HCT116 (cell line): ENCODE measurements at regions not wholly inside any gene's neighbourhood (a gene's known extent, or its start where the extent isn't known, plus 50 kb on each side); places are given as distances from the start of the nearest gene placed in this dataset.

ENCODE experiments used
- ATAC-seq: fragments of 200-7000 bp; cut with Tn5 transposase; 2 replicates; pipeline ENCODE4 v1.9.1; 2020; ENCODE audit warnings: mild to moderate bottlenecking, moderate library complexity
- BruUV-seq: library from RNA; stranded (reverse); fragments of 400-500 nt; replicated peaks from 2 replicates; lab custom pipeline; 2021; lab: Mats Ljungman, UMichigan
- CTCF ChIA-PET: fragments of 300-600 bp; sonication (Branson Sonifier 250); formaldehyde crosslinking; loops from one replicate; lab custom pipeline; 2021; ENCODE audit warnings: antibody characterized with exemption; lab: Charles Lee
- POLR2A ChIA-PET: fragments of 300-600, 350-600 bp; sonication (Branson Sonifier 250); formaldehyde crosslinking; loops from one replicate; lab custom pipeline; 2021; ENCODE audit warnings: antibody characterized with exemption; lab: Charles Lee
- RAD21 ChIA-PET, 2 experiments: fragments of 300-600 bp; sonication (Branson Sonifier 250); formaldehyde crosslinking; loops; one replicate each; lab custom pipeline; 2023; ENCODE audit warnings: low total read pairs in 2 of 2; ENCODE audit not compliant: uncharacterized antibody in 2 of 2, unreplicated experiment in 2 of 2, low non-redundant PET in 1 of 2; lab: Charles Lee
- DNase-seq: peaks from one replicate; pipeline ENCODE4 v3.0.0-alpha.2; 2010; ENCODE audit warnings: low read depth, low spot score
- H2AFZ ChIP-seq: fragments of 200-600 bp; shearing (Covaris generic), sonication (generic); 2 replicates; pipeline ENCODE4 v1.6.1; 2017; ENCODE audit warnings: low read depth, mixed run types, mixed read lengths, antibody characterized with exemption, low read length; ENCODE audit not compliant: poor library complexity, severe bottlenecking
- H3K27ac ChIP-seq: 2 replicates; pipeline ENCODE4 v1.5.1; 2012; ENCODE audit warnings: low read depth, low read length
- H3K27me3 ChIP-seq: fragments of 200-600 bp; sonication (generic); 2 replicates; pipeline ENCODE4 v1.6.1; 2016; ENCODE audit warnings: mixed run types, low read length, mixed read lengths; ENCODE audit not compliant: insufficient read depth
- H3K36me3 ChIP-seq, 2 experiments: fragments of 200-500 bp in 1 of 2; fragments of 200-600 bp in 1 of 2; sonication (Bioruptor generic) in 1 of 2; sonication (generic) in 1 of 2; 2 replicates each; pipeline versions ENCODE4 v1.5.1 to v1.6.1; 2014 to 2016; ENCODE audit warnings: low read length in 2 of 2, inconsistent platforms in 1 of 2, mixed read lengths in 1 of 2, mixed run types in 1 of 2; ENCODE audit not compliant: insufficient read depth in 2 of 2, control insufficient read depth in 1 of 2
- H3K4me1 ChIP-seq, 2 experiments: fragments of 200-600 bp in 1 of 2; sonication (generic) in 1 of 2; 2 replicates each; pipeline versions ENCODE4 v1.5.1 to v1.6.1; 2012 to 2017; ENCODE audit warnings: low read length in 2 of 2, inconsistent platforms in 1 of 2, mild to moderate bottlenecking in 1 of 2, mixed read lengths in 1 of 2, mixed run types in 1 of 2, moderate library complexity in 1 of 2; ENCODE audit not compliant: insufficient read depth in 2 of 2, control insufficient read depth in 1 of 2
- H3K4me2 ChIP-seq: fragments of 200-600 bp; sonication (generic); 2 replicates; pipeline ENCODE4 v1.6.1; 2017; ENCODE audit warnings: mixed run types, low read length, mixed read lengths
- H3K4me3 ChIP-seq, 2 experiments: fragments of 200-600 bp in 1 of 2; sonication (generic) in 1 of 2; replicated peaks in 1 of 2; 2 replicates each; pipeline ENCODE4 v1.5.1; 2011 to 2016; ENCODE audit warnings: low read length in 2 of 2, control low read depth in 1 of 2, low read depth in 1 of 2, mild to moderate bottlenecking in 1 of 2, mixed read lengths in 1 of 2, mixed run types in 1 of 2
- H3K79me2 ChIP-seq: fragments of 200-600 bp; sonication (generic); 2 replicates; pipeline ENCODE4 v1.6.1; 2017; ENCODE audit warnings: mild to moderate bottlenecking, mixed run types, low read length, moderate library complexity, mixed read lengths; ENCODE audit not compliant: insufficient read depth
- H3K9ac ChIP-seq: fragments of 200-600 bp; sonication (generic); 2 replicates; pipeline ENCODE4 v1.6.1; 2016; ENCODE audit warnings: low read length, mixed read lengths
- H3K9me2 ChIP-seq: fragments of 200-600 bp; sonication (generic), shearing (Covaris generic); 2 replicates; pipeline ENCODE4 v1.6.1; 2017; ENCODE audit warnings: mixed run types, mild to moderate bottlenecking, moderate library complexity; ENCODE audit not compliant: insufficient read depth
- H3K9me3 ChIP-seq, 2 experiments: fragments of 200-500 bp in 1 of 2; fragments of 200-600 bp in 1 of 2; sonication (Bioruptor generic) in 1 of 2; sonication (generic) in 1 of 2; 2 replicates each; pipeline ENCODE4 v1.6.1; 2014 to 2017; ENCODE audit warnings: low read length in 2 of 2, mixed read lengths in 2 of 2, inconsistent platforms in 1 of 2, low read depth in 1 of 2, mild to moderate bottlenecking in 1 of 2, mixed run types in 1 of 2, moderate library complexity in 1 of 2; ENCODE audit not compliant: control insufficient read depth in 1 of 2, insufficient read depth in 1 of 2
- H4K20me1 ChIP-seq: fragments of 200-600 bp; sonication (generic), shearing (Covaris generic); 2 replicates; pipeline ENCODE4 v1.6.1; 2017; ENCODE audit warnings: mixed run types, mild to moderate bottlenecking, moderate library complexity; ENCODE audit not compliant: insufficient read depth
- CBX3 ChIP-seq: IDR thresholded peaks from 2 replicates; pipeline ENCODE4 v1.6.1; 2012; ENCODE audit warnings: low read depth
- CEBPB ChIP-seq: IDR thresholded peaks from 2 replicates; pipeline ENCODE4 v1.6.1; 2012; ENCODE audit warnings: low read depth
- EGR1 ChIP-seq: IDR thresholded peaks from 2 replicates; pipeline ENCODE4 v1.6.1; 2012; ENCODE audit warnings: low read depth
- ELF1 ChIP-seq: IDR thresholded peaks from 2 replicates; pipeline ENCODE4 v1.6.1; 2012; ENCODE audit warnings: low read depth, borderline replicate concordance
- EZH2 ChIP-seq: fragments of 200-600 bp; sonication (generic); IDR thresholded peaks from 2 replicates; pipeline ENCODE4 v1.6.1; 2017; ENCODE audit warnings: antibody characterized with exemption, mixed run types
- EZH2phosphoT487 ChIP-seq: fragments of 200-600 bp; IDR thresholded peaks from 2 replicates; pipeline ENCODE4 v1.6.1; 2018; ENCODE audit warnings: antibody characterized with exemption, borderline replicate concordance
- POLR2A ChIP-seq: IDR thresholded peaks from 2 replicates; pipeline ENCODE4 v1.7.0; 2011; ENCODE audit warnings: borderline replicate concordance; ENCODE audit not compliant: insufficient read depth, insufficient read length; ENCODE audit errors: extremely low read depth
- POLR2AphosphoS5 ChIP-seq: IDR thresholded peaks from 2 replicates; pipeline ENCODE4 v1.6.1; 2011; ENCODE audit warnings: mild to moderate bottlenecking, low read depth, low read length, moderate library complexity
- RAD21 ChIP-seq: IDR thresholded peaks from 2 replicates; pipeline ENCODE4 v1.6.1; 2012; ENCODE audit warnings: low read depth, mild to moderate bottlenecking
- SIN3A ChIP-seq: IDR thresholded peaks from 2 replicates; pipeline ENCODE4 v1.6.1; 2012; ENCODE audit warnings: low read depth
- SP1 ChIP-seq: IDR thresholded peaks from 2 replicates; pipeline ENCODE4 v1.6.1; 2012; ENCODE audit warnings: low read depth
- TCF7L2 ChIP-seq: IDR thresholded peaks from 2 replicates; pipeline ENCODE4 v1.7.0; 2011; ENCODE audit warnings: borderline replicate concordance, inconsistent platforms; ENCODE audit not compliant: insufficient read depth, insufficient read length; ENCODE audit errors: extremely low read depth
- ZFX ChIP-seq: fragments of 450-650 bp; IDR thresholded peaks from 2 replicates; pipeline ENCODE4 v1.6.1; 2017
- ZNF274 ChIP-seq: fragments of 200-500 bp; sonication (Bioruptor generic); IDR thresholded peaks from 2 replicates; pipeline ENCODE4 v1.6.1; 2014; ENCODE audit warnings: mild to moderate bottlenecking, low read depth, low read length, inconsistent platforms
- intact Hi-C: fragments of 100-400 bp; cut with micrococcal nuclease; formaldehyde crosslinking; loops from 2 replicates; pipeline ENCODE4 v1.10.0; 2022
- TF ChIP-seq, protein P1 (sequence below): IDR thresholded peaks from 2 replicates; pipeline ENCODE4 v1.6.1; 2012
- TF ChIP-seq, protein P2 (sequence below), 3 experiments: fragments of 200-600 bp in 1 of 3; sonication (generic) in 1 of 3; IDR thresholded peaks in 2 of 3; conservative IDR thresholded peaks in 1 of 3; 2 replicates each; pipeline ENCODE4 v1.5.1; 2012 to 2017; ENCODE audit warnings: low read depth in 2 of 3, low read length in 2 of 3, antibody characterized with exemption in 1 of 3, borderline replicate concordance in 1 of 3, control low read depth in 1 of 3, mild to moderate bottlenecking in 1 of 3, mixed read lengths in 1 of 3, mixed run types in 1 of 3, moderate library complexity in 1 of 3; ENCODE audit not compliant: insufficient read depth in 1 of 3
- TF ChIP-seq, protein P3 (sequence below): IDR thresholded peaks from 2 replicates; pipeline ENCODE4 v1.6.1; 2011; ENCODE audit warnings: mild to moderate bottlenecking, low read length, moderate library complexity; ENCODE audit not compliant: insufficient replicate concordance; ENCODE audit errors: extremely low read depth
- TF ChIP-seq, protein P4 (sequence below): IDR thresholded peaks from 2 replicates; pipeline ENCODE4 v1.6.1; 2012; ENCODE audit warnings: low read depth
- TF ChIP-seq, protein P5 (sequence below): IDR thresholded peaks from 2 replicates; pipeline ENCODE4 v1.6.1; 2012

DNA sequence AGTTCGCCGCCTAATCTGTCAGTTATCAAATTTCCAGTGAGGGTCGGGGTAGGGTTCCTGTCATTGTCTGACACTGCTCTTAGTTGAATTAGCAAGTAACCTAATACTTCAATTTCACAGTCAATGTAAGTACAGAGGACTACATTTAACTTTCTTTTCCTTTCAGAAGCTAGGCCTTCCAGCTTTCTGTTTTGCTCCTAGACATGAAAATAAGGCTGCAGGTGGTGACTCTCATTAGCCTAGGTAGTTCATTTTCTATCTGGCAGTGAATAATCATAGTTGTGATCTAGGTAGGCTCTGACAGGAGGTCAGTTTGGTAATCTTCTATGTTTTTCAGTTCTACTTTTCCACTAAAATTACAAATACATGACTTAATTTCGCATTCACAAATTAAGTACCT, 783.1 kb downstream of the MRPL39 start:
- intact Hi-C loops: no loop called here
- no peak for ATAC-seq

More for the DNA sequence above, 783.1 kb downstream of the MRPL39 start:
- H3K27me3 ChIP-seq: no peaks in the 10 kb centered on the region
- no peaks in the 10 kb centered on the region for H3K9me2 ChIP-seq
- ChIA-PET CTCF (no interaction called here), RAD21 (no interaction called here), POLR2A (no interaction called here)
- H3K27ac ChIP-seq: no peak overlapping the region
- no peaks in the 10 kb centered on the region for H4K20me1 ChIP-seq
- DNase-seq: no peak
- H3K4me3 ChIP-seq: no peak overlapping the region
- no peak overlapping the region for H3K4me2 ChIP-seq
- no peaks in the 10 kb centered on the region for H3K4me1 ChIP-seq
- H3K9ac ChIP-seq: no peak overlapping the region
- TF ChIP-seq TCF7L2 (no peak), EGR1 (no peak), ZFX (no peak), POLR2A (no peak), CBX3 (no peak), RAD21 (no peak), SIN3A (no peak), SP1 (no peak), ZNF274 (no peak), EZH2phosphoT487 (no peak), ELF1 (no peak), CEBPB (no peak), EZH2 (no peak), POLR2AphosphoS5 (no peak)
- TF ChIP-seq, protein P1, sequence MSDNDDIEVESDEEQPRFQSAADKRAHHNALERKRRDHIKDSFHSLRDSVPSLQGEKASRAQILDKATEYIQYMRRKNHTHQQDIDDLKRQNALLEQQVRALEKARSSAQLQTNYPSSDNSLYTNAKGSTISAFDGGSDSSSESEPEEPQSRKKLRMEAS: no peak
- TF ChIP-seq, protein P2, sequence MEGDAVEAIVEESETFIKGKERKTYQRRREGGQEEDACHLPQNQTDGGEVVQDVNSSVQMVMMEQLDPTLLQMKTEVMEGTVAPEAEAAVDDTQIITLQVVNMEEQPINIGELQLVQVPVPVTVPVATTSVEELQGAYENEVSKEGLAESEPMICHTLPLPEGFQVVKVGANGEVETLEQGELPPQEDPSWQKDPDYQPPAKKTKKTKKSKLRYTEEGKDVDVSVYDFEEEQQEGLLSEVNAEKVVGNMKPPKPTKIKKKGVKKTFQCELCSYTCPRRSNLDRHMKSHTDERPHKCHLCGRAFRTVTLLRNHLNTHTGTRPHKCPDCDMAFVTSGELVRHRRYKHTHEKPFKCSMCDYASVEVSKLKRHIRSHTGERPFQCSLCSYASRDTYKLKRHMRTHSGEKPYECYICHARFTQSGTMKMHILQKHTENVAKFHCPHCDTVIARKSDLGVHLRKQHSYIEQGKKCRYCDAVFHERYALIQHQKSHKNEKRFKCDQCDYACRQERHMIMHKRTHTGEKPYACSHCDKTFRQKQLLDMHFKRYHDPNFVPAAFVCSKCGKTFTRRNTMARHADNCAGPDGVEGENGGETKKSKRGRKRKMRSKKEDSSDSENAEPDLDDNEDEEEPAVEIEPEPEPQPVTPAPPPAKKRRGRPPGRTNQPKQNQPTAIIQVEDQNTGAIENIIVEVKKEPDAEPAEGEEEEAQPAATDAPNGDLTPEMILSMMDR (IDR thresholded peaks at IDR 0.05 in 2 of 3, conservative IDR thresholded peaks at IDR 0.05 in 1 of 3; ENCODE audit: borderline replicate concordance in 1 of 3, insufficient read depth in 1 of 3, low read depth in 2 of 3, low read length in 2 of 3): no peak
- TF ChIP-seq, protein P3, sequence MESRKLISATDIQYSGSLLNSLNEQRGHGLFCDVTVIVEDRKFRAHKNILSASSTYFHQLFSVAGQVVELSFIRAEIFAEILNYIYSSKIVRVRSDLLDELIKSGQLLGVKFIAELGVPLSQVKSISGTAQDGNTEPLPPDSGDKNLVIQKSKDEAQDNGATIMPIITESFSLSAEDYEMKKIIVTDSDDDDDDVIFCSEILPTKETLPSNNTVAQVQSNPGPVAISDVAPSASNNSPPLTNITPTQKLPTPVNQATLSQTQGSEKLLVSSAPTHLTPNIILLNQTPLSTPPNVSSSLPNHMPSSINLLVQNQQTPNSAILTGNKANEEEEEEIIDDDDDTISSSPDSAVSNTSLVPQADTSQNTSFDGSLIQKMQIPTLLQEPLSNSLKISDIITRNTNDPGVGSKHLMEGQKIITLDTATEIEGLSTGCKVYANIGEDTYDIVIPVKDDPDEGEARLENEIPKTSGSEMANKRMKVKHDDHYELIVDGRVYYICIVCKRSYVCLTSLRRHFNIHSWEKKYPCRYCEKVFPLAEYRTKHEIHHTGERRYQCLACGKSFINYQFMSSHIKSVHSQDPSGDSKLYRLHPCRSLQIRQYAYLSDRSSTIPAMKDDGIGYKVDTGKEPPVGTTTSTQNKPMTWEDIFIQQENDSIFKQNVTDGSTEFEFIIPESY: no peak
- TF ChIP-seq, protein P4, sequence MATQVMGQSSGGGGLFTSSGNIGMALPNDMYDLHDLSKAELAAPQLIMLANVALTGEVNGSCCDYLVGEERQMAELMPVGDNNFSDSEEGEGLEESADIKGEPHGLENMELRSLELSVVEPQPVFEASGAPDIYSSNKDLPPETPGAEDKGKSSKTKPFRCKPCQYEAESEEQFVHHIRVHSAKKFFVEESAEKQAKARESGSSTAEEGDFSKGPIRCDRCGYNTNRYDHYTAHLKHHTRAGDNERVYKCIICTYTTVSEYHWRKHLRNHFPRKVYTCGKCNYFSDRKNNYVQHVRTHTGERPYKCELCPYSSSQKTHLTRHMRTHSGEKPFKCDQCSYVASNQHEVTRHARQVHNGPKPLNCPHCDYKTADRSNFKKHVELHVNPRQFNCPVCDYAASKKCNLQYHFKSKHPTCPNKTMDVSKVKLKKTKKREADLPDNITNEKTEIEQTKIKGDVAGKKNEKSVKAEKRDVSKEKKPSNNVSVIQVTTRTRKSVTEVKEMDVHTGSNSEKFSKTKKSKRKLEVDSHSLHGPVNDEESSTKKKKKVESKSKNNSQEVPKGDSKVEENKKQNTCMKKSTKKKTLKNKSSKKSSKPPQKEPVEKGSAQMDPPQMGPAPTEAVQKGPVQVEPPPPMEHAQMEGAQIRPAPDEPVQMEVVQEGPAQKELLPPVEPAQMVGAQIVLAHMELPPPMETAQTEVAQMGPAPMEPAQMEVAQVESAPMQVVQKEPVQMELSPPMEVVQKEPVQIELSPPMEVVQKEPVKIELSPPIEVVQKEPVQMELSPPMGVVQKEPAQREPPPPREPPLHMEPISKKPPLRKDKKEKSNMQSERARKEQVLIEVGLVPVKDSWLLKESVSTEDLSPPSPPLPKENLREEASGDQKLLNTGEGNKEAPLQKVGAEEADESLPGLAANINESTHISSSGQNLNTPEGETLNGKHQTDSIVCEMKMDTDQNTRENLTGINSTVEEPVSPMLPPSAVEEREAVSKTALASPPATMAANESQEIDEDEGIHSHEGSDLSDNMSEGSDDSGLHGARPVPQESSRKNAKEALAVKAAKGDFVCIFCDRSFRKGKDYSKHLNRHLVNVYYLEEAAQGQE: no peak
- TF ChIP-seq, protein P5, sequence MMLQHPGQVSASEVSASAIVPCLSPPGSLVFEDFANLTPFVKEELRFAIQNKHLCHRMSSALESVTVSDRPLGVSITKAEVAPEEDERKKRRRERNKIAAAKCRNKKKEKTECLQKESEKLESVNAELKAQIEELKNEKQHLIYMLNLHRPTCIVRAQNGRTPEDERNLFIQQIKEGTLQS: no peak
- no TSS peak for BruUV-seq
- H3K79me2 ChIP-seq: no peaks in the 10 kb centered on the region
- H3K9me3 ChIP-seq: peaks cover 15 to 39% of the 10 kb centered on the region in 2 experiments; a peak in 2 of 4 replicates
- H3K36me3 ChIP-seq: no peaks in the 10 kb centered on the region
- H2AFZ ChIP-seq: no peak overlapping the region
